Fibroblast of lung (primary cell): ENCODE measurements at regions not wholly inside any gene's neighbourhood (a gene's known extent, or its start where the extent isn't known, plus 50 kb on each side); places are given as distances from the start of the nearest gene placed in this dataset.

Source experiments
- EZH2 ChIP-seq: IDR thresholded peaks from 2 replicates; pipeline ENCODE4 v1.5.1; 2012; ENCODE audit warnings: low read length, control low read depth, mild to moderate bottlenecking; ENCODE audit errors: missing control alignments
- TF ChIP-seq, protein P1 (sequence below), 2 donors: IDR thresholded peaks in 1 of 2; conservative IDR thresholded peaks in 1 of 2; 1 replicate in 1 of 2; 2 replicates in 1 of 2; pipeline ENCODE4 v1.5.1; 2011 to 2012; ENCODE audit warnings: low read length in 2 of 2, control low read depth in 1 of 2, inconsistent platforms in 1 of 2, low read depth in 1 of 2, mild to moderate bottlenecking in 1 of 2

DNA sequence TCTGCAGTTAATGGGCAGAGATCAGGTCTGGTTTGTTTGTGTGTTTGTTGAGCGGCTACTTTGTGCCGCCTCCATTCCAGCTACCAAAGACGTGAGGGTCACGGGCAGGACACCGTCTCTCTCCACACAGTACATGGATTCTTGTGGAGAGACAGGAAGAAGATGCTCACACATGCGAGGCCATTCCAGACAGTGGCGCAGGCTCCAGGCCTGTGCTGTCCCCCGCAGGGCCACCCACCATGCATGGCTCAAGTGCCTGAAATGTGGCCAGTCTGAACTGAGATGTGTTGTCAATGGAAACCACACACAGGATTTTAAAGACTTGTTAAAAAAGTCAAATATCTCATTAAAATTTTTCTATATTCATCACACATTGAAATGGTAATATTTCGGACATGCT, 848.3 kb downstream of the TBC1D22A start:
- TF ChIP-seq, protein P1, sequence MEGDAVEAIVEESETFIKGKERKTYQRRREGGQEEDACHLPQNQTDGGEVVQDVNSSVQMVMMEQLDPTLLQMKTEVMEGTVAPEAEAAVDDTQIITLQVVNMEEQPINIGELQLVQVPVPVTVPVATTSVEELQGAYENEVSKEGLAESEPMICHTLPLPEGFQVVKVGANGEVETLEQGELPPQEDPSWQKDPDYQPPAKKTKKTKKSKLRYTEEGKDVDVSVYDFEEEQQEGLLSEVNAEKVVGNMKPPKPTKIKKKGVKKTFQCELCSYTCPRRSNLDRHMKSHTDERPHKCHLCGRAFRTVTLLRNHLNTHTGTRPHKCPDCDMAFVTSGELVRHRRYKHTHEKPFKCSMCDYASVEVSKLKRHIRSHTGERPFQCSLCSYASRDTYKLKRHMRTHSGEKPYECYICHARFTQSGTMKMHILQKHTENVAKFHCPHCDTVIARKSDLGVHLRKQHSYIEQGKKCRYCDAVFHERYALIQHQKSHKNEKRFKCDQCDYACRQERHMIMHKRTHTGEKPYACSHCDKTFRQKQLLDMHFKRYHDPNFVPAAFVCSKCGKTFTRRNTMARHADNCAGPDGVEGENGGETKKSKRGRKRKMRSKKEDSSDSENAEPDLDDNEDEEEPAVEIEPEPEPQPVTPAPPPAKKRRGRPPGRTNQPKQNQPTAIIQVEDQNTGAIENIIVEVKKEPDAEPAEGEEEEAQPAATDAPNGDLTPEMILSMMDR (conservative IDR thresholded peaks at IDR 0.05 in 1 of 2, IDR thresholded peaks at IDR 0.05 in 1 of 2; ENCODE audit: low read depth in 1 of 2, low read length in 2 of 2): no peak
- no peak for TF ChIP-seq EZH2
